HepG2 (cell line): ENCODE measurements at regions not wholly inside any gene's neighbourhood (a gene's known extent, or its start where the extent isn't known, plus 50 kb on each side); places are given as distances from the start of the nearest gene placed in this dataset.

Source experiments
- ATAC-seq: fragments of 200-7000 bp; cut with Tn5 transposase; 3 replicates; pipeline ENCODE4 v1.9.1; 2020; ENCODE audit warnings: mild to moderate bottlenecking, moderate library complexity
- BruUV-seq: library from RNA; stranded (reverse); fragments of 400-500 nt; replicated peaks from 2 replicates; lab custom pipeline; 2021; lab: Mats Ljungman, UMichigan
- CTCF ChIA-PET: fragments of 300-600 bp; formaldehyde crosslinking; extraction: SDS; loops from one replicate; lab custom pipeline; 2021; ENCODE audit warnings: low total read pairs, inconsistent platforms, low intra/inter-chr PET ratio; lab: Yijun Ruan, JAX
- POLR2A ChIA-PET: fragments of 350-600 bp; sonication (Branson Sonifier 250); formaldehyde crosslinking; loops from one replicate; lab custom pipeline; 2020; ENCODE audit warnings: antibody characterized with exemption, inconsistent platforms; lab: Yijun Ruan, JAX
- DNase-seq: peaks from one replicate; pipeline ENCODE4 v3.0.0-alpha.2; 2015; ENCODE audit warnings: low spot score
- FAIRE-seq: peaks from 3 replicates; lab custom pipeline; 2011; peaks lifted over from hg19 to GRCh38; lab: Jason Lieb, UNC
- H2AFZ ChIP-seq: one replicate; pipeline ENCODE4 v1.6.1; 2011; ENCODE audit warnings: low read length, inconsistent platforms
- H3K27ac ChIP-seq: fragments of 300-600 bp; 3 replicates; pipeline ENCODE4 v1.8.0; 2011; ENCODE audit warnings: mixed run types, mild to moderate bottlenecking, mixed read lengths, low read length, inconsistent platforms; ENCODE audit not compliant: insufficient read depth; ENCODE audit errors: extremely low read length
- H3K27me3 ChIP-seq, 2 experiments: fragments of 200-600 bp in 1 of 2; 2 replicates in 1 of 2; 3 replicates in 1 of 2; pipeline versions ENCODE4 v1.6.0 to v1.8.0; 2011; ENCODE audit warnings: low read length in 2 of 2, mild to moderate bottlenecking in 2 of 2, moderate library complexity in 2 of 2, inconsistent platforms in 1 of 2; ENCODE audit not compliant: insufficient read depth in 2 of 2, control insufficient read depth in 1 of 2
- H3K36me3 ChIP-seq, 2 experiments: fragments of 200-600 bp in 1 of 2; replicated peaks in 1 of 2; 2 replicates in 1 of 2; 3 replicates in 1 of 2; pipeline versions ENCODE4 v1.5.1 to v1.8.0; 2011; ENCODE audit warnings: low read length in 2 of 2, inconsistent platforms in 1 of 2; ENCODE audit not compliant: insufficient read depth in 2 of 2, control insufficient read depth in 1 of 2
- H3K4me1 ChIP-seq: 2 replicates; pipeline ENCODE4 v1.5.1; 2012; ENCODE audit warnings: low read length, inconsistent platforms; ENCODE audit not compliant: insufficient read depth
- H3K4me2 ChIP-seq: 2 replicates; pipeline ENCODE4 v1.6.0; 2011; ENCODE audit warnings: low read depth, low read length, inconsistent platforms
- H3K4me3 ChIP-seq, 3 experiments: fragments of 200-600 bp in 1 of 3; sonication (generic), shearing (Covaris generic) in 1 of 3; replicated peaks in 1 of 3; 2 replicates each; pipeline ENCODE4 v1.5.1; 2011 to 2016; ENCODE audit warnings: low read length in 3 of 3, inconsistent platforms in 2 of 3, low read depth in 2 of 3, mild to moderate bottlenecking in 2 of 3, control low read depth in 1 of 3, mixed read lengths in 1 of 3; ENCODE audit not compliant: insufficient read depth in 1 of 3
- H3K79me2 ChIP-seq: one replicate; pipeline ENCODE4 v1.6.1; 2011; ENCODE audit warnings: low read length, inconsistent platforms; ENCODE audit not compliant: insufficient read depth
- H3K9ac ChIP-seq: 2 replicates; pipeline ENCODE4 v1.6.0; 2011; ENCODE audit warnings: mild to moderate bottlenecking, low read depth, low read length, inconsistent platforms; ENCODE audit not compliant: insufficient read depth
- H3K9me3 ChIP-seq: 2 replicates; pipeline ENCODE4 v1.5.1; 2012; ENCODE audit warnings: mild to moderate bottlenecking, low read length
- H4K20me1 ChIP-seq: 2 replicates; pipeline ENCODE4 v1.6.0; 2011; ENCODE audit warnings: inconsistent platforms, mild to moderate bottlenecking, low read length, moderate library complexity; ENCODE audit not compliant: insufficient read depth
- MBD4 ChIP-seq: IDR thresholded peaks from 2 replicates; pipeline ENCODE4 v1.6.1; 2012; ENCODE audit warnings: low read length, inconsistent platforms, borderline replicate concordance
- ZBTB42 ChIP-seq: sonication (generic); formaldehyde crosslinking; IDR thresholded peaks from 2 replicates; pipeline ENCODE4 v1.5.0; 2020; ENCODE audit warnings: mild to moderate bottlenecking, missing genetic modification reagents
- ZNF614 ChIP-seq: IDR thresholded peaks from 2 replicates; pipeline ENCODE4 v1.6.1; 2018; ENCODE audit warnings: missing biosample characterization, missing genetic modification reagents, inconsistent platforms, borderline replicate concordance
- WGBS: methylation state at CpG from one replicate; pipeline ENCODE4 v1.1.6; 2017; ENCODE audit warnings: low lambda C conversion rate; 5-methylcytosine and 5-hydroxymethylcytosine counted together
- in situ Hi-C: cut with HindIII; loops from 2 replicates; pipeline ENCODE4 v1.10.0; 2017; ENCODE audit warnings: low pct_unique_long_range_greater_than_20kb; ENCODE audit not compliant: extremely low pct_ligation_motif_present
- intact Hi-C: fragments of 100-400 bp; cut with micrococcal nuclease; formaldehyde crosslinking; loops from one replicate; pipeline ENCODE4 v1.10.0; 2022; ENCODE audit not compliant: unreplicated experiment
- TF ChIP-seq, protein P1 (sequence below): sonication (generic); formaldehyde crosslinking; IDR thresholded peaks from 2 replicates; pipeline ENCODE4 v1.5.1; 2020; ENCODE audit warnings: mild to moderate bottlenecking, missing genetic modification reagents
- TF ChIP-seq, protein P2 (sequence below): sonication (generic); formaldehyde crosslinking; IDR thresholded peaks from 2 replicates; pipeline ENCODE4 v1.5.0; 2020; ENCODE audit warnings: mild to moderate bottlenecking, missing genetic modification reagents, moderate library complexity

DNA sequence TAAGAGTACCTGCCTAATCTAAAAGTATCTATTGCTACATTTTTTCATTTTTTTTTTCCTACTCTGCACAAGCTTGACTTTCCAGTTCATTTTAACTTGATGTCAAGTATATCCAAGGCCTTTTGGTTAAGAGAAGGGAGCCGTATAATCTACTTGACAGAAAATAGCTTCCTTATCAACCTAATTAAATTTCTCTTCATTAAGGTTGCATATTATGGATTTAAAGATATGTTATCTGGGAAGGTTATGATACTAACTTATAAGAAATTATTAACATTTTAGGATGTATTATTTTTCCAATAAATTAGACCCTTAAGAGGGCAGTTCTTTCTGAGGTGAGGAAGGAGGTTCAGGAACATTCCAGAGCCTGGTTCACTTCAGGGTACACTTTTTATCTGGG lies 83.1 kb upstream of the SGIP1 start:
- Histone ChIP-seq H3K79me2 (no peaks in the 10 kb centered on the region), H3K4me2 (no peak overlapping the region), H3K27ac (no peak overlapping the region), H4K20me1 (no peaks in the 10 kb centered on the region), H3K9me3 (no peaks in the 10 kb centered on the region), H3K4me3 (no peak overlapping the region), H3K4me1 (no peaks in the 10 kb centered on the region), H2AFZ (no peak overlapping the region), H3K9ac (no peak overlapping the region), H3K27me3 (no peaks in the 10 kb centered on the region), H3K36me3 (no peaks in the 10 kb centered on the region)
- TF ChIP-seq, protein P1, sequence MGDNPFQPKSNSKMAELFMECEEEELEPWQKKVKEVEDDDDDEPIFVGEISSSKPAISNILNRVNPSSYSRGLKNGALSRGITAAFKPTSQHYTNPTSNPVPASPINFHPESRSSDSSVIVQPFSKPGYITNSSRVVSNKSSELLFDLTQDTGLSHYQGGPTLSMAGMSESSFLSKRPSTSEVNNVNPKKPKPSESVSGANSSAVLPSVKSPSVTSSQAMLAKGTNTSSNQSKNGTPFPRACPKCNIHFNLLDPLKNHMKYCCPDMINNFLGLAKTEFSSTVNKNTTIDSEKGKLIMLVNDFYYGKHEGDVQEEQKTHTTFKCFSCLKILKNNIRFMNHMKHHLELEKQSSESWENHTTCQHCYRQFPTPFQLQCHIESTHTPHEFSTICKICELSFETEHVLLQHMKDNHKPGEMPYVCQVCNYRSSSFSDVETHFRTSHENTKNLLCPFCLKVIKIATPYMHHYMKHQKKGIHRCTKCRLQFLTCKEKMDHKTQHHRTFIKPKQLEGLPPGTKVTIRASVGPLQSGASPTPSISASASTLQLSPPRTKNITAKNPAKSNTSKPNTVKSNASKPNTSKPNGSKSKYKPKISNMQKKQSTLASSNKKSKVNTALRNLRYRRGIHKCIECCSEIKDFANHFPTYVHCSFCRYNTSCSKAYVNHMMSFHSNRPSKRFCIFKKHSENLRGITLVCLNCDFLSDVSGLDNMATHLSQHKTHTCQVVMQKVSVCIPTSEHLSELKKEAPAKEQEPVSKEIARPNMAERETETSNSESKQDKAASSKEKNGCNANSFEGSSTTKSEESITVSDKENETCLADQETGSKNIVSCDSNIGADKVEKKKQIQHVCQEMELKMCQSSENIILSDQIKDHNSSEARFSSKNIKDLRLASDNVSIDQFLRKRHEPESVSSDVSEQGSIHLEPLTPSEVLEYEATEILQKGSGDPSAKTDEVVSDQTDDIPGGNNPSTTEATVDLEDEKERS (CRISPR knock-in tag), result no peak
- 56% methylated on average over 1 of the region's 1 CpG for WGBS
- ATAC-seq (no peak), DNase-seq (no peak), FAIRE-seq (no peak)
- ChIA-PET POLR2A (no interaction called here), CTCF (no interaction called here)
- in situ Hi-C loops (loop anchor here (25.0 kb wide), 1 partner anchor 489 kb away; no protein-coding TSS in a partner anchor), intact Hi-C loops (no loop called here)
- BruUV-seq, result no TSS peak

DNA sequence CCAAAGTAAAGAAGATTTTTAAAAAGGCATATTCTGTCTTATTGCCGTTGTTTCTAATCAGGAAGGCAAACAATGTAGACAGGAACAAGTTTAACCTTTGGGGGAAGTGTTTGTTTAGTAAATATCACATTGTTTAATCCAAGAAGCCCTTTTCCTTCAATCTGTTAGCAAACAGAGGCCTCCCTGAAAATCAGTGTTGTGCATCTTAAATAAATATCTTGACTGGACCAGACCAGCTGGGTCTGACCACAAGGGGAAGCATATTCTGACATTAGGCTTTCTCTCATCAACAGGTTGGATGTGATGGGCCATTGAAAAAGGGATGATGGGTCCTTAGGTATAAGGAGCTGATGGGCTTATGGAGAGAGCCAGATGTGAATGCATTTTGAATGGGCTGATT lies 81.8 kb upstream of the SGIP1 start:
- intact Hi-C loops, result no loop called here
- no peak overlapping the region for H3K9ac ChIP-seq
- in situ Hi-C loops, result loop anchor here (25.0 kb wide), 1 partner anchor 490 kb away; no protein-coding TSS in a partner anchor
- no peak for FAIRE-seq
- 0% methylated on average over 1 of the region's 1 CpG for WGBS
- BruUV-seq, result no TSS peak
- no peak overlapping the region for H3K4me2 ChIP-seq
- DNase-seq, result no peak
- no peaks in the 10 kb centered on the region for H3K27me3 ChIP-seq
- H2AFZ ChIP-seq, result no peak overlapping the region
- no peak overlapping the region for H3K27ac ChIP-seq
- no peak overlapping the region for H3K4me3 ChIP-seq
- ChIA-PET CTCF (no interaction called here), POLR2A (no interaction called here)
- H4K20me1 ChIP-seq, result no peaks in the 10 kb centered on the region
- no peaks in the 10 kb centered on the region for H3K9me3 ChIP-seq
- ATAC-seq, result peak; percentile 36; the same call in 1 of the 3 replicates
- H3K36me3 ChIP-seq, result no peaks in the 10 kb centered on the region
- no peak for TF ChIP-seq ZBTB42 (CRISPR knock-in tag)
- TF ChIP-seq ZNF614 (CRISPR knock-in tag), result no peak
- TF ChIP-seq, protein P2, sequence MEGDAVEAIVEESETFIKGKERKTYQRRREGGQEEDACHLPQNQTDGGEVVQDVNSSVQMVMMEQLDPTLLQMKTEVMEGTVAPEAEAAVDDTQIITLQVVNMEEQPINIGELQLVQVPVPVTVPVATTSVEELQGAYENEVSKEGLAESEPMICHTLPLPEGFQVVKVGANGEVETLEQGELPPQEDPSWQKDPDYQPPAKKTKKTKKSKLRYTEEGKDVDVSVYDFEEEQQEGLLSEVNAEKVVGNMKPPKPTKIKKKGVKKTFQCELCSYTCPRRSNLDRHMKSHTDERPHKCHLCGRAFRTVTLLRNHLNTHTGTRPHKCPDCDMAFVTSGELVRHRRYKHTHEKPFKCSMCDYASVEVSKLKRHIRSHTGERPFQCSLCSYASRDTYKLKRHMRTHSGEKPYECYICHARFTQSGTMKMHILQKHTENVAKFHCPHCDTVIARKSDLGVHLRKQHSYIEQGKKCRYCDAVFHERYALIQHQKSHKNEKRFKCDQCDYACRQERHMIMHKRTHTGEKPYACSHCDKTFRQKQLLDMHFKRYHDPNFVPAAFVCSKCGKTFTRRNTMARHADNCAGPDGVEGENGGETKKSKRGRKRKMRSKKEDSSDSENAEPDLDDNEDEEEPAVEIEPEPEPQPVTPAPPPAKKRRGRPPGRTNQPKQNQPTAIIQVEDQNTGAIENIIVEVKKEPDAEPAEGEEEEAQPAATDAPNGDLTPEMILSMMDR, result peak; percentile 11; the same call in 1 of the 2 replicates
- TF ChIP-seq MBD4, result no peak
- no peaks in the 10 kb centered on the region for H3K79me2 ChIP-seq
- no peaks in the 10 kb centered on the region for H3K4me1 ChIP-seq
